Loucy (cell line): ENCODE measurements at regions not wholly inside any gene's neighbourhood (a gene's known extent, or its start where the extent isn't known, plus 50 kb on each side); places are given as distances from the start of the nearest gene placed in this dataset.

Experiments used
- H2AFZ ChIP-seq: fragments of 200-600 bp; sonication (generic); 2 replicates; pipeline ENCODE4 v1.6.0; 2016; ENCODE audit warnings: antibody characterized with exemption, mild to moderate bottlenecking, low read length, moderate library complexity
- H3F3A ChIP-seq: fragments of 200-600 bp; 2 replicates; pipeline ENCODE4 v1.6.0; 2016; ENCODE audit warnings: antibody characterized with exemption, low read depth, mild to moderate bottlenecking
- H3K27me3 ChIP-seq: fragments of 200-600 bp; sonication (generic); 2 replicates; pipeline ENCODE4 v1.6.1; 2014; ENCODE audit warnings: low read length, mild to moderate bottlenecking; ENCODE audit not compliant: insufficient read depth, poor library complexity, severe bottlenecking
- H3K36me3 ChIP-seq: fragments of 200-600 bp; sonication (generic); 2 replicates; pipeline ENCODE4 v1.6.1; 2016; ENCODE audit warnings: low read length; ENCODE audit not compliant: insufficient read depth
- H3K4me1 ChIP-seq: fragments of 200-600 bp; sonication (generic); 2 replicates; pipeline ENCODE4 v1.5.1; 2014; ENCODE audit warnings: low read length, mild to moderate bottlenecking; ENCODE audit not compliant: insufficient read depth, poor library complexity, severe bottlenecking
- H3K4me2 ChIP-seq: fragments of 200-600 bp; sonication (generic); 2 replicates; pipeline ENCODE4 v1.6.0; 2014; ENCODE audit warnings: antibody characterized with exemption, low read length, low read depth, mild to moderate bottlenecking; ENCODE audit not compliant: poor library complexity, severe bottlenecking
- H3K4me3 ChIP-seq: fragments of 200-600 bp; sonication (generic); 2 replicates; pipeline ENCODE4 v1.5.1; 2014; ENCODE audit warnings: low read length, mild to moderate bottlenecking, mixed read lengths; ENCODE audit not compliant: poor library complexity, severe bottlenecking
- H3K79me2 ChIP-seq: fragments of 200-600 bp; sonication (generic); 2 replicates; pipeline ENCODE4 v1.6.1; 2014; ENCODE audit warnings: low read length; ENCODE audit not compliant: insufficient read depth
- H3K9ac ChIP-seq: fragments of 200-600 bp; sonication (generic); 2 replicates; pipeline ENCODE4 v1.6.0; 2014; ENCODE audit warnings: mild to moderate bottlenecking, low read depth, low read length, moderate library complexity; ENCODE audit not compliant: poor library complexity, severe bottlenecking
- H3K9me2 ChIP-seq: fragments of 200-600 bp; sonication (generic); replicated peaks from 2 replicates; pipeline ENCODE4 v1.6.1; 2016; ENCODE audit warnings: low read depth, low read length, mixed read lengths
- H3K9me3 ChIP-seq: fragments of 200-600 bp; sonication (generic); 2 replicates; pipeline ENCODE4 v1.6.1; 2014; ENCODE audit warnings: mild to moderate bottlenecking, antibody characterized with exemption, low read length, low read depth; ENCODE audit not compliant: insufficient read depth
- H4K20me1 ChIP-seq: fragments of 200-600 bp; sonication (generic); 2 replicates; pipeline ENCODE4 v1.6.0; 2014; ENCODE audit warnings: antibody characterized with exemption, low read length, mild to moderate bottlenecking; ENCODE audit not compliant: insufficient read depth, poor library complexity, severe bottlenecking
- CTCF ChIP-seq: fragments of 200-600 bp; sonication (generic); conservative IDR thresholded peaks from 2 replicates; pipeline ENCODE4 v1.5.1; 2014; ENCODE audit warnings: mild to moderate bottlenecking, antibody characterized with exemption, low read length
- EZH2phosphoT487 ChIP-seq: fragments of 200-600 bp; IDR thresholded peaks from 2 replicates; pipeline ENCODE4 v1.6.1; 2018; ENCODE audit warnings: antibody characterized with exemption, mild to moderate bottlenecking, moderate library complexity, borderline replicate concordance

GRCh38 chr4:123838474-123838873 lies 441.9 kb downstream of the SPRY1 start:
- Histone ChIP-seq H3K9ac (no peak overlapping the region), H3F3A (no peaks in the 10 kb centered on the region), H3K9me3 (no peaks in the 10 kb centered on the region), H2AFZ (no peak overlapping the region), H3K4me2 (no peak overlapping the region), H3K27me3 (no peaks in the 10 kb centered on the region), H3K4me1 (no peaks in the 10 kb centered on the region), H4K20me1 (no peaks in the 10 kb centered on the region), H3K9me2 (no peaks in the 10 kb centered on the region), H3K36me3 (no peaks in the 10 kb centered on the region), H3K79me2 (no peaks in the 10 kb centered on the region), H3K4me3 (no peak overlapping the region)
- no peak for TF ChIP-seq CTCF
- TF ChIP-seq EZH2phosphoT487: no peak

- no peaks in the 10 kb centered on the region for H3K9me3 ChIP-seq
- no peak overlapping the region for H3K4me3 ChIP-seq
- H3K36me3 ChIP-seq: no peaks in the 10 kb centered on the region
- H3K4me2 ChIP-seq: no peak overlapping the region
- no peak for TF ChIP-seq EZH2phosphoT487
- TF ChIP-seq CTCF: no peak
- no peaks in the 10 kb centered on the region for H3F3A ChIP-seq
- no peaks in the 10 kb centered on the region for H4K20me1 ChIP-seq
- no peaks in the 10 kb centered on the region for H3K4me1 ChIP-seq
- no peak overlapping the region for H3K9ac ChIP-seq
- no peaks in the 10 kb centered on the region for H3K9me2 ChIP-seq
- no peaks in the 10 kb centered on the region for H3K27me3 ChIP-seq
- H3K79me2 ChIP-seq: no peaks in the 10 kb centered on the region
- no peak overlapping the region for H2AFZ ChIP-seq
Measured at GRCh38 chr4:123840197-123840596, 443.6 kb downstream of the SPRY1 start.

GRCh38 chr4:123841447-123842121 lies 445.0 kb downstream of the SPRY1 start:
- Histone ChIP-seq H3K9me2 (no peaks in the 10 kb centered on the region), H3K4me3 (no peak overlapping the region), H3F3A (no peaks in the 10 kb centered on the region), H3K79me2 (no peaks in the 10 kb centered on the region), H3K4me2 (no peak overlapping the region), H4K20me1 (no peaks in the 10 kb centered on the region), H3K4me1 (no peaks in the 10 kb centered on the region), H3K9ac (no peak overlapping the region), H3K9me3 (no peaks in the 10 kb centered on the region), H3K27me3 (no peaks in the 10 kb centered on the region), H2AFZ (no peak overlapping the region), H3K36me3 (no peaks in the 10 kb centered on the region)
- TF ChIP-seq CTCF (no peak), EZH2phosphoT487 (no peak)
